Panc1 (cell line): ENCODE measurements at regions not wholly inside any gene's neighbourhood (a gene's known extent, or its start where the extent isn't known, plus 50 kb on each side); places are given as distances from the start of the nearest gene placed in this dataset.

Experiments
- ATAC-seq: fragments of 200-7000 bp; cut with Tn5 transposase; 2 replicates; pipeline ENCODE4 v1.9.1; 2020; ENCODE audit warnings: mild to moderate bottlenecking, moderate library complexity
- BruUV-seq: library from RNA; stranded (reverse); fragments of 400-500 nt; replicated peaks from 2 replicates; lab custom pipeline; 2021; lab: Mats Ljungman, UMichigan
- CTCF ChIA-PET: fragments of 300-600 bp; sonication (Branson Sonifier 250); formaldehyde crosslinking; loops from one replicate; lab custom pipeline; 2022; ENCODE audit warnings: antibody characterized with exemption; lab: Charles Lee
- POLR2A ChIA-PET: fragments of 300-600 bp; sonication (Branson Sonifier 250); formaldehyde crosslinking; loops from one replicate; lab custom pipeline; 2022; ENCODE audit warnings: antibody characterized with exemption; lab: Charles Lee
- DNase-seq: peaks from one replicate; pipeline ENCODE4 v3.0.0-alpha.2; 2010; ENCODE audit warnings: low read depth, low spot score
- H3K27ac ChIP-seq: 2 replicates; pipeline ENCODE4 v1.5.1; 2011; ENCODE audit warnings: mild to moderate bottlenecking, low read length, inconsistent platforms
- H3K27me3 ChIP-seq: fragments of 200-500 bp; sonication (Bioruptor generic); 2 replicates; pipeline ENCODE4 v1.6.0; 2014; ENCODE audit warnings: low read length, inconsistent platforms; ENCODE audit not compliant: control insufficient read depth, insufficient read depth
- H3K36me3 ChIP-seq: fragments of 200-500 bp; sonication (Bioruptor generic); 2 replicates; pipeline ENCODE4 v1.5.1; 2014; ENCODE audit warnings: inconsistent platforms, mild to moderate bottlenecking, low read length, moderate library complexity; ENCODE audit not compliant: control insufficient read depth, insufficient read depth
- H3K4me1 ChIP-seq: 2 replicates; pipeline ENCODE4 v1.5.1; 2011; ENCODE audit warnings: inconsistent platforms, mild to moderate bottlenecking, low read length, moderate library complexity; ENCODE audit not compliant: control insufficient read depth, insufficient read depth
- H3K4me3 ChIP-seq, 2 experiments: 2 replicates each; pipeline ENCODE4 v1.5.1; 2011 to 2012; ENCODE audit warnings: low read depth in 2 of 2, low read length in 2 of 2, mild to moderate bottlenecking in 2 of 2, inconsistent platforms in 1 of 2, moderate library complexity in 1 of 2
- H3K9me3 ChIP-seq: fragments of 200-500 bp; sonication (Bioruptor generic); 2 replicates; pipeline ENCODE4 v1.5.1; 2014; ENCODE audit warnings: low read depth, mild to moderate bottlenecking, inconsistent platforms, low read length, moderate library complexity; ENCODE audit not compliant: control insufficient read depth, insufficient read depth
- POLR2AphosphoS5 ChIP-seq: IDR thresholded peaks from 2 replicates; pipeline ENCODE4 v1.6.1; 2012; ENCODE audit warnings: mild to moderate bottlenecking, low read depth, low read length, moderate library complexity
- SIN3A ChIP-seq: IDR thresholded peaks from 2 replicates; pipeline ENCODE4 v1.6.1; 2012; ENCODE audit warnings: low read depth, mild to moderate bottlenecking, low read length, moderate library complexity, borderline replicate concordance; ENCODE audit not compliant: insufficient read depth
- TCF7L2 ChIP-seq: IDR thresholded peaks from 2 replicates; pipeline ENCODE4 v1.6.1; 2011; ENCODE audit warnings: mild to moderate bottlenecking, low read depth, low read length, inconsistent platforms
- in situ Hi-C: cut with HindIII; loops from 2 replicates; pipeline ENCODE4 v1.10.0; 2016; ENCODE audit warnings: low sequenced_read_pairs, low pct_unique_long_range_greater_than_20kb
- intact Hi-C: fragments of 100-400 bp; cut with micrococcal nuclease; formaldehyde crosslinking; loops from one replicate; pipeline ENCODE4 v1.10.0; 2022; ENCODE audit not compliant: unreplicated experiment
- TF ChIP-seq, protein P1 (sequence below): fragments of 450-650 bp; IDR thresholded peaks from 2 replicates; pipeline ENCODE4 v1.5.1; 2017; ENCODE audit warnings: mild to moderate bottlenecking
- TF ChIP-seq, protein P2 (sequence below), 2 experiments: IDR thresholded peaks; 2 replicates each; pipeline ENCODE4 v1.6.1; 2011 to 2012; ENCODE audit warnings: low read depth in 2 of 2, control low read depth in 1 of 2, low read length in 1 of 2, mild to moderate bottlenecking in 1 of 2, moderate library complexity in 1 of 2; ENCODE audit not compliant: insufficient read depth in 1 of 2

DNA sequence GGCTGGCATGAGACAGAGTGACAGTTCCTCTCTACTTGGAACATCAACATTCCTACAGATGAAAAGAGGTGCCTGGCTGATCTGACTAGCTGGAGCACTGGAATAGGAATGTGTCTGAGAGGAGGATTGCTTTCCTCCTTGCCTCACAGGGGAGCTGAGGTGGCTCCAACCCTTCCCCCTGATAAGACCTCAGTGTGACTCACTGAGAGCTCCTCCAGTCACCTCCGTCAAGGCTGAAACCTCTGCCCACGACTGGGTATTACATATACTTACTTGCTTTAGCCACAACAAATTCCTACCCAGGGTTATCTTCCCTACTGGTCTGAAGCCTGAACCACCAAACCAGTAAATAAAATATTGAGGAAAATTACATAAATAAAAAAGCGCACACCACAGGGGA is 342.7 kb upstream of the REG3G start:
- H3K36me3 ChIP-seq, result no peaks in the 10 kb centered on the region
- intact Hi-C loops, result no loop called here
- no peak overlapping the region for H3K4me3 ChIP-seq
- no peak overlapping the region for H3K27ac ChIP-seq
- no peaks in the 10 kb centered on the region for H3K27me3 ChIP-seq
- H3K9me3 ChIP-seq, result no peaks in the 10 kb centered on the region
- CTCF ChIA-PET, result no interaction called here
- in situ Hi-C loops, result no loop called here
- no TSS peak for BruUV-seq
- TF ChIP-seq, protein P1, sequence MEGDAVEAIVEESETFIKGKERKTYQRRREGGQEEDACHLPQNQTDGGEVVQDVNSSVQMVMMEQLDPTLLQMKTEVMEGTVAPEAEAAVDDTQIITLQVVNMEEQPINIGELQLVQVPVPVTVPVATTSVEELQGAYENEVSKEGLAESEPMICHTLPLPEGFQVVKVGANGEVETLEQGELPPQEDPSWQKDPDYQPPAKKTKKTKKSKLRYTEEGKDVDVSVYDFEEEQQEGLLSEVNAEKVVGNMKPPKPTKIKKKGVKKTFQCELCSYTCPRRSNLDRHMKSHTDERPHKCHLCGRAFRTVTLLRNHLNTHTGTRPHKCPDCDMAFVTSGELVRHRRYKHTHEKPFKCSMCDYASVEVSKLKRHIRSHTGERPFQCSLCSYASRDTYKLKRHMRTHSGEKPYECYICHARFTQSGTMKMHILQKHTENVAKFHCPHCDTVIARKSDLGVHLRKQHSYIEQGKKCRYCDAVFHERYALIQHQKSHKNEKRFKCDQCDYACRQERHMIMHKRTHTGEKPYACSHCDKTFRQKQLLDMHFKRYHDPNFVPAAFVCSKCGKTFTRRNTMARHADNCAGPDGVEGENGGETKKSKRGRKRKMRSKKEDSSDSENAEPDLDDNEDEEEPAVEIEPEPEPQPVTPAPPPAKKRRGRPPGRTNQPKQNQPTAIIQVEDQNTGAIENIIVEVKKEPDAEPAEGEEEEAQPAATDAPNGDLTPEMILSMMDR, result no peak
- TF ChIP-seq, protein P2, sequence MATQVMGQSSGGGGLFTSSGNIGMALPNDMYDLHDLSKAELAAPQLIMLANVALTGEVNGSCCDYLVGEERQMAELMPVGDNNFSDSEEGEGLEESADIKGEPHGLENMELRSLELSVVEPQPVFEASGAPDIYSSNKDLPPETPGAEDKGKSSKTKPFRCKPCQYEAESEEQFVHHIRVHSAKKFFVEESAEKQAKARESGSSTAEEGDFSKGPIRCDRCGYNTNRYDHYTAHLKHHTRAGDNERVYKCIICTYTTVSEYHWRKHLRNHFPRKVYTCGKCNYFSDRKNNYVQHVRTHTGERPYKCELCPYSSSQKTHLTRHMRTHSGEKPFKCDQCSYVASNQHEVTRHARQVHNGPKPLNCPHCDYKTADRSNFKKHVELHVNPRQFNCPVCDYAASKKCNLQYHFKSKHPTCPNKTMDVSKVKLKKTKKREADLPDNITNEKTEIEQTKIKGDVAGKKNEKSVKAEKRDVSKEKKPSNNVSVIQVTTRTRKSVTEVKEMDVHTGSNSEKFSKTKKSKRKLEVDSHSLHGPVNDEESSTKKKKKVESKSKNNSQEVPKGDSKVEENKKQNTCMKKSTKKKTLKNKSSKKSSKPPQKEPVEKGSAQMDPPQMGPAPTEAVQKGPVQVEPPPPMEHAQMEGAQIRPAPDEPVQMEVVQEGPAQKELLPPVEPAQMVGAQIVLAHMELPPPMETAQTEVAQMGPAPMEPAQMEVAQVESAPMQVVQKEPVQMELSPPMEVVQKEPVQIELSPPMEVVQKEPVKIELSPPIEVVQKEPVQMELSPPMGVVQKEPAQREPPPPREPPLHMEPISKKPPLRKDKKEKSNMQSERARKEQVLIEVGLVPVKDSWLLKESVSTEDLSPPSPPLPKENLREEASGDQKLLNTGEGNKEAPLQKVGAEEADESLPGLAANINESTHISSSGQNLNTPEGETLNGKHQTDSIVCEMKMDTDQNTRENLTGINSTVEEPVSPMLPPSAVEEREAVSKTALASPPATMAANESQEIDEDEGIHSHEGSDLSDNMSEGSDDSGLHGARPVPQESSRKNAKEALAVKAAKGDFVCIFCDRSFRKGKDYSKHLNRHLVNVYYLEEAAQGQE (IDR thresholded peaks at IDR 0.05; ENCODE audit: insufficient read depth in 1 of 2, low read depth in 2 of 2, low read length in 1 of 2), result no peak
- TF ChIP-seq TCF7L2 (no peak), SIN3A (no peak), POLR2AphosphoS5 (no peak)
- DNase-seq, result no peak
- H3K4me1 ChIP-seq, result no peaks in the 10 kb centered on the region
- POLR2A ChIA-PET, result no interaction called here
- no peak for ATAC-seq

DNA sequence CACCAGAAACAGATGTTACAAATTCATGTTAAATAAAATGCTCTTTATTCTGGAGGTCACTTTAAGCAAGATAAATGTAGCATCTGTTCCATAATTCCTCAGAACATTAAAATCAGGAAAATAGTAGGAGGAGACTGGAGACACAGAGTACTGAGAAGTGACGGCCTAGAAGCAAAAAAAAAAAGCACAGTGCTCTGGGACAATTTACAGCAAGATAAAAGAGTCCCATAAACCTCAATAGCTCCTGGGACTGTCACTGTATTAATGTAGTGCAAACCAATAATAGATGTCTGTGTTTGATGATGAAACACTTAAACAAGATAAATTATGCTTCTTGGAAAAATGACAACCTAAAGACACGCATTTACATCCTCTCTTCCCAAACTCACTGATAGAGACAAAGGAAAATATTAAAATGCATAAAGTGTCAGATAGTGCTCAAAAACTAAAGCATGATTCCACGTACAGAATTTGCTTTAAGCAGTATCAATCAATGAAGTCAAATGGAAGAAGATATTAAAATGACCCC is 338.8 kb upstream of the REG3G start:
- intact Hi-C loops (no loop called here), in situ Hi-C loops (no loop called here)
- no peak for TF ChIP-seq POLR2AphosphoS5
- TF ChIP-seq, protein P2 (IDR thresholded peaks at IDR 0.05; ENCODE audit: insufficient read depth in 1 of 2, low read depth in 2 of 2, low read length in 1 of 2), result no peak
- no peak for TF ChIP-seq SIN3A
- TF ChIP-seq TCF7L2, result no peak
- TF ChIP-seq, protein P1, result no peak
- CTCF ChIA-PET, result no interaction called here
- Histone ChIP-seq H3K36me3 (no peaks in the 10 kb centered on the region), H3K4me1 (no peaks in the 10 kb centered on the region), H3K27me3 (no peaks in the 10 kb centered on the region), H3K27ac (no peak overlapping the region), H3K9me3 (no peaks in the 10 kb centered on the region), H3K4me3 (no peak overlapping the region)
- BruUV-seq, result no TSS peak
- ATAC-seq (no peak), DNase-seq (no peak)
- POLR2A ChIA-PET, result no interaction called here
